ENCODE measurements at regions not wholly inside any gene's neighbourhood (a gene's known extent, or its start where the extent isn't known, plus 50 kb on each side); places are given as distances from the start of the nearest gene placed in this dataset.

DNA sequence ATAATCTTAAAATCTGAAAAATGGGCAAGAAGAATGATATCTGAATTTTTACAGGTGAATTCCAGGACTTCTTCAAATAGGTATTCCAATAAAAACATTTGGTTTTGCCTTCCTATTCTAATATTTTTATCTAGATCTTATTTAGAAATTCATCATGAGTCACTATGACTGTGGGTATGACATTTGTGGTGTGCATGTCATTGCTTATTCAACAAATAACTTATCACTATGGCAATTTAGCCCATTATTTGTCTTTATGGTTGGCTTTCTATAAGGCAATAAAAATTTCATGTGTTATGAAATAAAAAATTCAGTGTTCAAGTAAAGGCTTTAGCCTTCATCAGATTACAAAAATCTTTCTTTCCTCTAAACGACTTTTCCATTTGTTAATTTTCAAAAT lies 1139.6 kb upstream of the NUDT12 start:
- Histone ChIP-seq H3K4me3 (ENCODE audit: low read length) (no peak overlapping the region), H3K9me3 (ENCODE audit: insufficient read depth, low read depth, low read length) (peaks cover 23% of the 10 kb centered on the region), H3K27ac (ENCODE audit: low read length) (no peak overlapping the region), H3K4me1 (ENCODE audit: insufficient read depth, low read length) (no peaks in the 10 kb centered on the region), H3K9ac (ENCODE audit: low read depth, low read length) (no peak overlapping the region), H3K27me3 (ENCODE audit: insufficient read depth, low read length) (no peaks in the 10 kb centered on the region), H3K36me3 (ENCODE audit: insufficient read depth, low read depth, low read length) (no peaks in the 10 kb centered on the region)

- Histone ChIP-seq H3K27ac (ENCODE audit: low read length) (no peak overlapping the region), H3K36me3 (ENCODE audit: insufficient read depth, low read depth, low read length) (no peaks in the 10 kb centered on the region), H3K4me3 (ENCODE audit: low read length) (no peak overlapping the region), H3K9ac (ENCODE audit: low read depth, low read length) (no peak overlapping the region), H3K9me3 (ENCODE audit: insufficient read depth, low read depth, low read length) (peaks cover 27% of the 10 kb centered on the region), H3K4me1 (ENCODE audit: insufficient read depth, low read length) (no peaks in the 10 kb centered on the region), H3K27me3 (ENCODE audit: insufficient read depth, low read length) (no peaks in the 10 kb centered on the region)
Measured at GRCh38 chr5:104699438-104699837, 1136.8 kb upstream of the NUDT12 start.

DNA sequence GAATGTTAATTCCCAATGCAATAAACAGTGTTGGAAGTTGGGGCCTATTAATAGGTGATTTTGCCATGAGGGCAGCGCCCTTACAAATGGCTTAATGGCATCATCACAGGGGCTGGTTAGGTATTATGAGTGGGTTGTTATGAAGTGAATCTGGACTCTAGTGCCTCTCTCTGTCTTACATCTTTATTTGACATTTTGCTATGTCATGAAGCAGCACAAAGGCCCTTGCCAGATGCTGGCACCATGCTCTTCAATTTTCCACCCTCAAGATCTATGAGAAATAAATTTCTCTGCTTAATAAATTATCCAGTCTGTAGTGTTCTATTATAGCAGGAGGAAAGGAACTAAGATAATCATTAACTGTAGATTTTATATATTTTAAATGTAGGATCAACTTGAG lies 1098.7 kb upstream of the NUDT12 start:
- Histone ChIP-seq H3K4me3 (ENCODE audit: low read length) (no peak overlapping the region), H3K27ac (ENCODE audit: low read length) (no peak overlapping the region), H3K9me3 (ENCODE audit: insufficient read depth, low read depth, low read length) (peaks cover 7% of the 10 kb centered on the region; the same call in 1 of the 2 replicates), H3K9ac (ENCODE audit: low read depth, low read length) (no peak overlapping the region), H3K27me3 (ENCODE audit: insufficient read depth, low read length) (no peaks in the 10 kb centered on the region), H3K36me3 (ENCODE audit: insufficient read depth, low read depth, low read length) (no peaks in the 10 kb centered on the region), H3K4me1 (ENCODE audit: insufficient read depth, low read length) (no peaks in the 10 kb centered on the region)

GRCh38 chr5:104659497-104659896 lies 1096.9 kb upstream of the NUDT12 start:
- Histone ChIP-seq H3K9ac (ENCODE audit: low read depth, low read length) (no peak overlapping the region), H3K4me1 (ENCODE audit: insufficient read depth, low read length) (no peaks in the 10 kb centered on the region), H3K4me3 (ENCODE audit: low read length) (no peak overlapping the region), H3K27ac (ENCODE audit: low read length) (no peak overlapping the region), H3K27me3 (ENCODE audit: insufficient read depth, low read length) (no peaks in the 10 kb centered on the region), H3K9me3 (ENCODE audit: insufficient read depth, low read depth, low read length) (no peaks in the 10 kb centered on the region), H3K36me3 (ENCODE audit: insufficient read depth, low read depth, low read length) (no peaks in the 10 kb centered on the region)

- H3K9me3 ChIP-seq (ENCODE audit: insufficient read depth, low read depth, low read length): no peaks in the 10 kb centered on the region
- H3K4me1 ChIP-seq (ENCODE audit: insufficient read depth, low read length): peaks cover 8% of the 10 kb centered on the region; the same call in 1 of the 2 replicates
- H3K4me3 ChIP-seq (ENCODE audit: low read length): no peak overlapping the region
- peaks cover 45% of the 10 kb centered on the region for H3K27me3 ChIP-seq (ENCODE audit: insufficient read depth, low read length)
- H3K9ac ChIP-seq (ENCODE audit: low read depth, low read length): no peak overlapping the region
- H3K36me3 ChIP-seq (ENCODE audit: insufficient read depth, low read depth, low read length): no peaks in the 10 kb centered on the region
- H3K27ac ChIP-seq (ENCODE audit: low read length): no peak overlapping the region
Measured at GRCh38 chr5:104652271-104652861, 1089.8 kb upstream of the NUDT12 start.

- Histone ChIP-seq H3K4me1 (ENCODE audit: insufficient read depth, low read length) (peaks cover 8% of the 10 kb centered on the region; the same call in 1 of the 2 replicates), H3K9ac (ENCODE audit: low read depth, low read length) (no peak overlapping the region), H3K9me3 (ENCODE audit: insufficient read depth, low read depth, low read length) (no peaks in the 10 kb centered on the region), H3K27ac (ENCODE audit: low read length) (no peak overlapping the region), H3K36me3 (ENCODE audit: insufficient read depth, low read depth, low read length) (no peaks in the 10 kb centered on the region), H3K4me3 (ENCODE audit: low read length) (no peak overlapping the region), H3K27me3 (ENCODE audit: insufficient read depth, low read length) (peaks cover 45% of the 10 kb centered on the region)
Measured at GRCh38 chr5:104650313-104651055, 1087.9 kb upstream of the NUDT12 start.

- H3K9ac ChIP-seq (ENCODE audit: low read depth, low read length): no peak overlapping the region
- peaks cover 8% of the 10 kb centered on the region; the same call in 1 of the 2 replicates for H3K4me1 ChIP-seq (ENCODE audit: insufficient read depth, low read length)
- no peaks in the 10 kb centered on the region for H3K9me3 ChIP-seq (ENCODE audit: insufficient read depth, low read depth, low read length)
- H3K36me3 ChIP-seq (ENCODE audit: insufficient read depth, low read depth, low read length): no peaks in the 10 kb centered on the region
- H3K4me3 ChIP-seq (ENCODE audit: low read length): no peak overlapping the region
- no peak overlapping the region for H3K27ac ChIP-seq (ENCODE audit: low read length)
- peaks cover 26% of the 10 kb centered on the region for H3K27me3 ChIP-seq (ENCODE audit: insufficient read depth, low read length)
Measured at GRCh38 chr5:104646416-104646815, 1083.8 kb upstream of the NUDT12 start.

GRCh38 chr5:104643320-104643719 lies 1080.7 kb upstream of the NUDT12 start:
- Histone ChIP-seq H3K27me3 (ENCODE audit: insufficient read depth, low read length) (peaks cover 6% of the 10 kb centered on the region; the same call in 1 of the 2 replicates), H3K9me3 (ENCODE audit: insufficient read depth, low read depth, low read length) (no peaks in the 10 kb centered on the region), H3K4me1 (ENCODE audit: insufficient read depth, low read length) (no peaks in the 10 kb centered on the region), H3K27ac (ENCODE audit: low read length) (no peak overlapping the region), H3K36me3 (ENCODE audit: insufficient read depth, low read depth, low read length) (no peaks in the 10 kb centered on the region), H3K4me3 (ENCODE audit: low read length) (no peak overlapping the region), H3K9ac (ENCODE audit: low read depth, low read length) (no peak overlapping the region)

DNA sequence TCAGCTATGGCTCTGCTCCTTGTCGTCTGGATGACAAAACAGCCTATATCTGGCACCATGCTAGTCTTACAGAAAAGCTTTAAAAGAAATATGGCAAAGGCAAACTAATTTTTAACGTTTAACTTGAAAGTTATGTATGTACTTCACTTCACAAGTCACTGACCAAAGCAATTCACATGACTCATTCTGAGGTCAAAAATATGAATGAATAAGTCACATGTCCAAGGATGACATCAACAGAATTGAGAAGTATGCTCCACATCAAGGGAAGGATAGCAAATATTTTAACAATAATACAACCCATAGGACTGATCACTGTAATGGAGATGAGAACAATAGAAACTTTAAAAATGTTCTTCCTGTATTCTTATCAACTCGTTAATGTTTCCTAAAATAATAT lies 1072.6 kb upstream of the NUDT12 start:
- Histone ChIP-seq H3K9ac (ENCODE audit: low read depth, low read length) (no peak overlapping the region), H3K27me3 (ENCODE audit: insufficient read depth, low read length) (no peaks in the 10 kb centered on the region), H3K9me3 (ENCODE audit: insufficient read depth, low read depth, low read length) (no peaks in the 10 kb centered on the region), H3K4me1 (ENCODE audit: insufficient read depth, low read length) (no peaks in the 10 kb centered on the region), H3K4me3 (ENCODE audit: low read length) (no peak overlapping the region), H3K36me3 (ENCODE audit: insufficient read depth, low read depth, low read length) (no peaks in the 10 kb centered on the region), H3K27ac (ENCODE audit: low read length) (no peak overlapping the region)

GRCh38 chr5:104628911-104629310 lies 1066.3 kb upstream of the NUDT12 start:
- H3K9ac ChIP-seq (ENCODE audit: low read depth, low read length): no peak overlapping the region
- H3K27me3 ChIP-seq (ENCODE audit: insufficient read depth, low read length): no peaks in the 10 kb centered on the region
- H3K9me3 ChIP-seq (ENCODE audit: insufficient read depth, low read depth, low read length): no peaks in the 10 kb centered on the region; the same call in 1 of the 2 replicates
- H3K36me3 ChIP-seq (ENCODE audit: insufficient read depth, low read depth, low read length): no peaks in the 10 kb centered on the region
- no peak overlapping the region for H3K27ac ChIP-seq (ENCODE audit: low read length)
- H3K4me3 ChIP-seq (ENCODE audit: low read length): no peak overlapping the region
- no peaks in the 10 kb centered on the region for H3K4me1 ChIP-seq (ENCODE audit: insufficient read depth, low read length)

GRCh38 chr5:104626122-104626521 lies 1063.5 kb upstream of the NUDT12 start:
- Histone ChIP-seq H3K9me3 (ENCODE audit: insufficient read depth, low read depth, low read length) (no peaks in the 10 kb centered on the region; the same call in 1 of the 2 replicates), H3K36me3 (ENCODE audit: insufficient read depth, low read depth, low read length) (no peaks in the 10 kb centered on the region), H3K27ac (ENCODE audit: low read length) (no peak overlapping the region), H3K27me3 (ENCODE audit: insufficient read depth, low read length) (no peaks in the 10 kb centered on the region), H3K4me3 (ENCODE audit: low read length) (no peak overlapping the region), H3K4me1 (ENCODE audit: insufficient read depth, low read length) (no peaks in the 10 kb centered on the region), H3K9ac (ENCODE audit: low read depth, low read length) (no peak overlapping the region)

- no peaks in the 10 kb centered on the region for H3K27me3 ChIP-seq (ENCODE audit: insufficient read depth, low read length)
- no peaks in the 10 kb centered on the region for H3K4me1 ChIP-seq (ENCODE audit: insufficient read depth, low read length)
- H3K9me3 ChIP-seq (ENCODE audit: insufficient read depth, low read depth, low read length): no peaks in the 10 kb centered on the region
- no peak overlapping the region for H3K9ac ChIP-seq (ENCODE audit: low read depth, low read length)
- H3K27ac ChIP-seq (ENCODE audit: low read length): no peak overlapping the region
- H3K4me3 ChIP-seq (ENCODE audit: low read length): no peak overlapping the region
- no peaks in the 10 kb centered on the region for H3K36me3 ChIP-seq (ENCODE audit: insufficient read depth, low read depth, low read length)
Measured at GRCh38 chr5:104612005-104612404, 1049.4 kb upstream of the NUDT12 start.

Measured in iPS-20b (cell line).